Epithelial cell of proximal tubule (primary cell): ENCODE measurements at regions not wholly inside any gene's neighbourhood (a gene's known extent, or its start where the extent isn't known, plus 50 kb on each side); places are given as distances from the start of the nearest gene placed in this dataset.

ENCODE experiments used
- DNase-seq: peaks from one replicate; pipeline ENCODE4 v3.0.0-alpha.2; 2011; ENCODE audit warnings: low read depth
- H3K4me3 ChIP-seq: 2 replicates; pipeline ENCODE4 v1.5.1; 2011; ENCODE audit warnings: low read depth, mild to moderate bottlenecking, low read length
- CTCF ChIP-seq: conservative IDR thresholded peaks from 2 replicates; pipeline ENCODE4 v1.5.1; 2012; ENCODE audit warnings: low read depth, mild to moderate bottlenecking, low read length

GRCh38 chr7:3245077-3245476 lies 56.0 kb upstream of the SDK1 start:
- no peak for TF ChIP-seq CTCF
- no peak for DNase-seq
- no peak overlapping the region for H3K4me3 ChIP-seq

GRCh38 chr7:3245721-3246120 lies 55.3 kb upstream of the SDK1 start:
- DNase-seq = no peak
- no peak overlapping the region for H3K4me3 ChIP-seq
- no peak for TF ChIP-seq CTCF

GRCh38 chr7:3246127-3246526 lies 54.9 kb upstream of the SDK1 start:
- TF ChIP-seq CTCF = no peak
- H3K4me3 ChIP-seq = no peak overlapping the region
- DNase-seq = no peak

- DNase-seq = no peak
- TF ChIP-seq CTCF = no peak
- H3K4me3 ChIP-seq = no peak overlapping the region
Observed at GRCh38 chr7:3246651-3247050, 54.4 kb upstream of the SDK1 start.

- no peak for DNase-seq
- no peak overlapping the region for H3K4me3 ChIP-seq
- no peak for TF ChIP-seq CTCF
Observed at GRCh38 chr7:3250725-3251124, 50.3 kb upstream of the SDK1 start.
